ENCODE measurements at regions not wholly inside any gene's neighbourhood (a gene's known extent, or its start where the extent isn't known, plus 50 kb on each side); places are given as distances from the start of the nearest gene placed in this dataset.
A peak's percentile ranks its signal among the peaks of the same experiment; 100 is the strongest.

GRCh38 chr1:87219141-87219540 is 109.5 kb upstream of the LMO4 start:
- DNase-seq: no peak
- intact Hi-C loops (cut with DNase I): no loop called here

GRCh38 chr1:87219626-87220025 is 109.1 kb upstream of the LMO4 start:
- no peak for DNase-seq
- intact Hi-C loops (cut with DNase I): no loop called here

- no peak for DNase-seq
- intact Hi-C loops (cut with DNase I): no loop called here
Measured at GRCh38 chr1:87220993-87221392, 107.7 kb upstream of the LMO4 start.

GRCh38 chr1:87224201-87224600 is 104.5 kb upstream of the LMO4 start:
- intact Hi-C loops (cut with DNase I): no loop called here
- DNase-seq: no peak

- no peak for DNase-seq
- intact Hi-C loops (cut with DNase I): no loop called here
Measured at GRCh38 chr1:87225171-87225570, 103.5 kb upstream of the LMO4 start.

GRCh38 chr1:87226341-87226760 is 102.3 kb upstream of the LMO4 start:
- peak in 1 of 10 donors; percentile 27 for DNase-seq
- intact Hi-C loops (cut with DNase I): no loop called here

- intact Hi-C loops (cut with DNase I): no loop called here
- DNase-seq: no peak
Measured at GRCh38 chr1:87227651-87228050, 101.0 kb upstream of the LMO4 start.

- intact Hi-C loops (cut with DNase I): no loop called here
- DNase-seq: no peak
Measured at GRCh38 chr1:87230501-87230900, 98.2 kb upstream of the LMO4 start.

- no peak for DNase-seq
- intact Hi-C loops (cut with DNase I): no loop called here
Measured at GRCh38 chr1:87231703-87232367, 96.8 kb upstream of the LMO4 start.

- intact Hi-C loops (cut with DNase I): no loop called here
- DNase-seq: no peak
Measured at GRCh38 chr1:87236585-87236984, 92.1 kb upstream of the LMO4 start.

- intact Hi-C loops (cut with DNase I): no loop called here
- no peak for DNase-seq
Measured at GRCh38 chr1:87239997-87240605, 88.6 kb upstream of the LMO4 start.

- intact Hi-C loops (cut with DNase I): no loop called here
- DNase-seq: peak in 7 of 10 donors; percentile 19 to 83 (median 43)
Measured at GRCh38 chr1:87240661-87241285, 87.9 kb upstream of the LMO4 start.

GRCh38 chr1:87242445-87243185 is 86.1 kb upstream of the LMO4 start:
- intact Hi-C loops (cut with DNase I): no loop called here

GRCh38 chr1:87243573-87243972 is 85.1 kb upstream of the LMO4 start:
- DNase-seq: no peak
- intact Hi-C loops (cut with DNase I): no loop called here

More at GRCh38 chr1:87242445-87243185, 86.1 kb upstream of the LMO4 start:
- DNase-seq: no peak

- no peak for DNase-seq
- intact Hi-C loops (cut with DNase I): no loop called here
Measured at GRCh38 chr1:87246436-87246835, 82.2 kb upstream of the LMO4 start.

- DNase-seq: no peak
- intact Hi-C loops (cut with DNase I): no loop called here
Measured at GRCh38 chr1:87249803-87250202, 78.9 kb upstream of the LMO4 start.

GRCh38 chr1:87250336-87250735 is 78.3 kb upstream of the LMO4 start:
- DNase-seq: peak in 1 of 10 donors; percentile 37
- intact Hi-C loops (cut with DNase I): no loop called here

GRCh38 chr1:87252406-87252805 is 76.3 kb upstream of the LMO4 start:
- DNase-seq: no peak
- intact Hi-C loops (cut with DNase I): no loop called here

- intact Hi-C loops (cut with DNase I): no loop called here
- no peak for DNase-seq
Measured at GRCh38 chr1:87262688-87263087, 66.0 kb upstream of the LMO4 start.

- intact Hi-C loops (cut with DNase I): no loop called here
- DNase-seq: no peak
Measured at GRCh38 chr1:87263281-87263680, 65.4 kb upstream of the LMO4 start.

- DNase-seq: no peak
- intact Hi-C loops (cut with DNase I): no loop called here
Measured at GRCh38 chr1:87263785-87264184, 64.9 kb upstream of the LMO4 start.
